ENCODE measurements at regions not wholly inside any gene's neighbourhood (a gene's known extent, or its start where the extent isn't known, plus 50 kb on each side); places are given as distances from the start of the nearest gene placed in this dataset.

DNA sequence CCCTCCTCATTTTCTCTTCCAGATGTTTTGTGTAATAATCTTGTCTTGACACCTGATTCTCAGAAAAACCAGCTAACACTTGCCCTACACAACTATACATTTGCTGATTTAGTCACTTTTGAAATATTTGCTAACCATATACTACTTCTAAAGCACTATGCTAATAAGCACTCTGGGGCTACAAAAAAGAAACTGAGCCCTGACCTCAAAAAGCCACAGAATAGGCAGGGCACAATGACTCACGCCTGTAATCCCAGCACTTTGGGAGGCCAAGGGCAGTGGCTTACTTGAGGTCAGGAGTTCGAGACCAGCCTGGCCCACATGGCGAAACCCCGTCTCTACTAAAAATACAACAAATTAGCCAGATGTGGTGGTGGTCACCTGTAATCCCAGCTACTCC lies 266.0 kb downstream of the RAD51AP2 start:
- Histone ChIP-seq H3K36me3 (ENCODE audit: insufficient read depth, low read length) (no peaks in the 10 kb centered on the region), H3K9ac (ENCODE audit: low read depth, low read length) (no peak overlapping the region), H3K4me1 (ENCODE audit: control insufficient read depth, insufficient read depth, low read length) (peaks cover 1% of the 10 kb centered on the region), H3K4me2 (ENCODE audit: low read length) (no peak overlapping the region), H3K4me3 (ENCODE audit: low read length) (no peak overlapping the region), H3K9me3 (replicated peaks; ENCODE audit: low read length) (no peaks in the 10 kb centered on the region), H3K27me3 (ENCODE audit: control insufficient read depth, insufficient read depth, low read length) (no peaks in the 10 kb centered on the region)

GRCh38 chr2:17251171-17251570 lies 267.1 kb downstream of the RAD51AP2 start:
- Histone ChIP-seq H3K4me1 (ENCODE audit: control insufficient read depth, insufficient read depth, low read length) (no peaks in the 10 kb centered on the region), H3K9me3 (replicated peaks; ENCODE audit: low read length) (no peaks in the 10 kb centered on the region), H3K4me3 (ENCODE audit: low read length) (no peak overlapping the region), H3K9ac (ENCODE audit: low read depth, low read length) (no peak overlapping the region), H3K4me2 (ENCODE audit: low read length) (no peak overlapping the region), H3K36me3 (ENCODE audit: insufficient read depth, low read length) (no peaks in the 10 kb centered on the region), H3K27me3 (ENCODE audit: control insufficient read depth, insufficient read depth, low read length) (no peaks in the 10 kb centered on the region)

- H3K27me3 ChIP-seq (ENCODE audit: control insufficient read depth, insufficient read depth, low read length) = no peaks in the 10 kb centered on the region
- H3K9me3 ChIP-seq (replicated peaks; ENCODE audit: low read length) = no peaks in the 10 kb centered on the region
- no peaks in the 10 kb centered on the region for H3K36me3 ChIP-seq (ENCODE audit: insufficient read depth, low read length)
- no peak overlapping the region for H3K4me2 ChIP-seq (ENCODE audit: low read length)
- H3K9ac ChIP-seq (ENCODE audit: low read depth, low read length) = no peak overlapping the region
- no peaks in the 10 kb centered on the region for H3K4me1 ChIP-seq (ENCODE audit: control insufficient read depth, insufficient read depth, low read length)
- no peak overlapping the region for H3K4me3 ChIP-seq (ENCODE audit: low read length)
Measured at GRCh38 chr2:17249249-17249648, 269.0 kb downstream of the RAD51AP2 start.

DNA sequence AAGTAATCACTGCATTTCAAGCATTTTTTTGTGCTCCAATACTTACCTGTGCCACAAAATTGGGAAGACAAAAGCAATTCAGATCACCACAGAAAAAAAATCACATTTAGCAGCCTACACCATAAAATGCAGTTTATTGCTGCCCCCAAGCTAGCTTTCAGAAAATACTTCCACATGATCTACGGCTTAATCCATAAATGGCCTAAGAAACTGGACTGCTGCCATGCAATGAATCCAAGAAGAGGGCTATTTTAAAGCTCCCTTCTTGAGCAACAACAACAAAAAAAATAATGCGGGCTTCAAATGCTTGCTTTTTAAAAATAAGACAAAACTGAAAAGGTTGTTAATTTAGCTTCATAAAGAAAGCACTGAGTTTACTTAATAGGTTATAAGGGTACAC lies 272.3 kb downstream of the RAD51AP2 start:
- no peak overlapping the region for H3K4me2 ChIP-seq (ENCODE audit: low read length)
- H3K4me3 ChIP-seq (ENCODE audit: low read length) = no peak overlapping the region
- no peaks in the 10 kb centered on the region for H3K27me3 ChIP-seq (ENCODE audit: control insufficient read depth, insufficient read depth, low read length)
- no peak overlapping the region for H3K9ac ChIP-seq (ENCODE audit: low read depth, low read length)
- no peaks in the 10 kb centered on the region for H3K9me3 ChIP-seq (replicated peaks; ENCODE audit: low read length)
- no peaks in the 10 kb centered on the region for H3K4me1 ChIP-seq (ENCODE audit: control insufficient read depth, insufficient read depth, low read length)
- no peaks in the 10 kb centered on the region for H3K36me3 ChIP-seq (ENCODE audit: insufficient read depth, low read length)

- no peaks in the 10 kb centered on the region for H3K36me3 ChIP-seq (ENCODE audit: insufficient read depth, low read length)
- no peaks in the 10 kb centered on the region for H3K4me1 ChIP-seq (ENCODE audit: control insufficient read depth, insufficient read depth, low read length)
- no peaks in the 10 kb centered on the region for H3K27me3 ChIP-seq (ENCODE audit: control insufficient read depth, insufficient read depth, low read length)
- no peak overlapping the region for H3K4me3 ChIP-seq (ENCODE audit: low read length)
- H3K4me2 ChIP-seq (ENCODE audit: low read length) = no peak overlapping the region
- no peak overlapping the region for H3K9ac ChIP-seq (ENCODE audit: low read depth, low read length)
- no peaks in the 10 kb centered on the region for H3K9me3 ChIP-seq (replicated peaks; ENCODE audit: low read length)
Measured at GRCh38 chr2:17242813-17243485, 275.3 kb downstream of the RAD51AP2 start.

DNA sequence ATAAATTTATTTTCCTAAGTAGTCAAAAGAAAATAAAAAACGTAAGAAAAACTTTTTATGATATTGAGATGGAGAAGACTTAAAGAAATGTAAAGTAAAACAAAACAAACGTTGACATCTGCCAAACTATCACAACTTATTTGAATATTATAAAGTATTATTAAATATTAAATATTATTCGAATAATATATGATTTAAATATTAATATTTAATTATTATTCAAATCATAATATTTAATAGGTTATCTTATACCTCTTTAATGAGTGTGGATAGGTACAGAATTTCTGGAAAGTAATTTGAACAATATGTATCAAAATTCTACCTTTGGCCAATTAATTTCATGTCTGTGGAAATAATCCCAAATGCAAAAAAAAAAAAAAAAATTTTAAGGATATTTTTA lies 278.7 kb downstream of the RAD51AP2 start:
- no peak overlapping the region for H3K4me2 ChIP-seq (ENCODE audit: low read length)
- H3K9me3 ChIP-seq (replicated peaks; ENCODE audit: low read length) = no peaks in the 10 kb centered on the region
- no peaks in the 10 kb centered on the region for H3K36me3 ChIP-seq (ENCODE audit: insufficient read depth, low read length)
- H3K4me3 ChIP-seq (ENCODE audit: low read length) = no peak overlapping the region
- H3K4me1 ChIP-seq (ENCODE audit: control insufficient read depth, insufficient read depth, low read length) = no peaks in the 10 kb centered on the region
- no peaks in the 10 kb centered on the region for H3K27me3 ChIP-seq (ENCODE audit: control insufficient read depth, insufficient read depth, low read length)
- H3K9ac ChIP-seq (ENCODE audit: low read depth, low read length) = no peak overlapping the region

DNA sequence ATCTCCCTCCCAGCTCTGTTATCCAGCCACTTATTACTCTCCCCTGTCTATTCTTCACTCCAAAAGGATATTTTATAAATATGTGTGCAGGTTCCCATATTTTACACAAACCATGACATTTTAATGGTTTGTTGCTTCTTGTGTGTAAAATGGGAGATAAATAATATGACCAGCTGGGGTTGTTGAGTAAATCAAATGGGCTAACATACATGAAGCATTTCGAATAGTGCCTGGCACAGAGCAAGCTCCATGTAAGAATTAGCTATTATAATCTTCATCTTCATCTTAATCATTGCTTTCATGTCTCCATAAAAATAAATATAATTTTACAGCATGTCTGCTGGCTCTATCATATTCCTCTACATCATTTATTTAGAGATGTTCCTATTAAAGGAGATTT lies 283.1 kb downstream of the RAD51AP2 start:
- no peak overlapping the region for H3K4me3 ChIP-seq (ENCODE audit: low read length)
- H3K27me3 ChIP-seq (ENCODE audit: control insufficient read depth, insufficient read depth, low read length) = no peaks in the 10 kb centered on the region
- H3K4me1 ChIP-seq (ENCODE audit: control insufficient read depth, insufficient read depth, low read length) = no peaks in the 10 kb centered on the region
- no peaks in the 10 kb centered on the region for H3K36me3 ChIP-seq (ENCODE audit: insufficient read depth, low read length)
- H3K4me2 ChIP-seq (ENCODE audit: low read length) = no peak overlapping the region
- H3K9me3 ChIP-seq (replicated peaks; ENCODE audit: low read length) = no peaks in the 10 kb centered on the region
- no peak overlapping the region for H3K9ac ChIP-seq (ENCODE audit: low read depth, low read length)

DNA sequence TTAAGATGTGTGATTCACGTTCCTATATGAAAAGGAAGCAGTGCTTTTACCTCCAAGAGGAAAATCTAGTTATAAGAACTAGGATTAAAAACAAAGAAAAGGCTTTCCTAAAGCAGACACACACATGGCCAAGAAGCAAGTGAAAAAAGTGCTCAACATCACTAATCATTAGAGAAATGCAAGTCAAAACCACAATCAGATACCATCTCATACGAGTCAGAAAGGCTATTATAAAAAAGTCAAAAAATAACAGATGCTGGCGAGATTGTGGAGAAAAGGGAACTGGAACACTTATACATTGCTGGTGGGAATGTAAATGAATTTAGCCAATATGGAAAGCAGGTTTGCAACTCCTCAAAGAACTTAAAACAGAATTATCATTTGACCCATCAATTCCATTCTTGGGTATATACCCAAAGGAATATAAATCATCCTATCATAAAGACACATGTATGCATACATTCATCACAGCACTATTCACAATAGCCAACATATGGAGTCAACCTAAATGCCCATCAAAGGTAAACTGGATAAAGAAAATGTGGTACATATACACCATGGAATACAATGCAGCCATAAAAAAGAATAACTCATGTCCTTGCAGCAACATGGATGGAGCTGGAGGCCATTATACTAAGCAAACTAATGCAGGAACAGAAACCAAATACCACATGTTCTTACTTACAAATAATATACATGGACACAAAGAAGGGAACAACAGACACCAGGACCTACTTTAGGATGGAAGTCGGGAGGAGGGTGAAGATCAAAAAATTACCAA lies 285.3 kb downstream of the RAD51AP2 start:
- H3K36me3 ChIP-seq (ENCODE audit: insufficient read depth, low read length) = no peaks in the 10 kb centered on the region
- H3K4me1 ChIP-seq (ENCODE audit: control insufficient read depth, insufficient read depth, low read length) = peaks cover 4% of the 10 kb centered on the region
- H3K9me3 ChIP-seq (replicated peaks; ENCODE audit: low read length) = no peaks in the 10 kb centered on the region
- H3K4me2 ChIP-seq (ENCODE audit: low read length) = no peak overlapping the region
- no peak overlapping the region for H3K4me3 ChIP-seq (ENCODE audit: low read length)
- no peaks in the 10 kb centered on the region for H3K27me3 ChIP-seq (ENCODE audit: control insufficient read depth, insufficient read depth, low read length)
- H3K9ac ChIP-seq (ENCODE audit: low read depth, low read length) = no peak overlapping the region

DNA sequence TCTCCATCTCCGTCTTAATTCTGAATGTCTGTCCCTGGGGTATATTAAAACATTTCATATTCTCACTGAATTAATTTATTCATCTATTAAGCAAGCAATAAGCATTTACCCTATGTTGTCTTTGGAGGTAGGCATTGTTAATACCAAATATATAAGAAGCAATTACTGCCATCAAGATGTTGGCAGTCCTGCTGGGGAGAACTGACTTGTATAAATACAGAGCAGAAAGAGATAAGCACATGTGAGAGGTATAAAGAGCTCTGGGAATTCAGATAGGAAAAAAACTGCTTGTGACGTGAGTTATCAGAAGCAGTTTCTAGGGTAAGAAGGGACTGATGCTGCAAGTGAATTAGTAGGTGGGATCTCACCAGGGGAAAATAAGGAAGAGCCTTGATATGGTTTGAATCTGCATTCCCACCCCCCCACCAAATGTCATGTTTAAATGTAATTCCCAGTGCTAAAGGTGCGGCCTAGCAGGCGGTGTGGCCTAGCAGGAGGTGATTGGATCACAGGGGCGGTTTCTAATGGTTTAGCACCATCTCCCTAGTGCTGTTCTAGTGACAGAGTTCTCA lies 286.8 kb downstream of the RAD51AP2 start:
- no peaks in the 10 kb centered on the region for H3K9me3 ChIP-seq (replicated peaks; ENCODE audit: low read length)
- H3K27me3 ChIP-seq (ENCODE audit: control insufficient read depth, insufficient read depth, low read length) = no peaks in the 10 kb centered on the region
- peaks cover 7% of the 10 kb centered on the region for H3K4me1 ChIP-seq (ENCODE audit: control insufficient read depth, insufficient read depth, low read length)
- no peak overlapping the region for H3K9ac ChIP-seq (ENCODE audit: low read depth, low read length)
- H3K4me2 ChIP-seq (ENCODE audit: low read length) = no peak overlapping the region
- no peak overlapping the region for H3K4me3 ChIP-seq (ENCODE audit: low read length)
- H3K36me3 ChIP-seq (ENCODE audit: insufficient read depth, low read length) = no peaks in the 10 kb centered on the region

DNA sequence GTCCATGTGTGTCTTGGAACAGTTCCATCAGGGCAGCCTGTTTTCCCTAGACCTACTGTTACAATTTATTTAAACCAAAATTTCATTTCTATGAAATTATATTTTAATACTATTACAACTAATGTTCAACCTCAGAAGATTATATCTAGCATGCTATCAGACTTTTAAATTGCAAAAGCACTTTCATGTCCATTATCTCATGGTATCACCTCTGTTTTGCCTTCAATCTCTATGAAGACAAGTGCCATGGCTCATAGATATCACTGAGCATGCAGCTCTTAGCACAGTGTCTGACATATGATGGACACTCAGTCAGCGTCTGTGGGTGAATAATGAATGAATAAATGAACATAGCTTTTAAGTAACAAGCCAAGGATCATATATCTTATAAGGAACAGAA lies 288.8 kb downstream of the RAD51AP2 start:
- Histone ChIP-seq H3K9ac (ENCODE audit: low read depth, low read length) (no peak overlapping the region), H3K9me3 (replicated peaks; ENCODE audit: low read length) (no peaks in the 10 kb centered on the region), H3K4me2 (ENCODE audit: low read length) (no peak overlapping the region), H3K27me3 (ENCODE audit: control insufficient read depth, insufficient read depth, low read length) (no peaks in the 10 kb centered on the region), H3K4me1 (ENCODE audit: control insufficient read depth, insufficient read depth, low read length) (peaks cover 7% of the 10 kb centered on the region), H3K36me3 (ENCODE audit: insufficient read depth, low read length) (no peaks in the 10 kb centered on the region), H3K4me3 (ENCODE audit: low read length) (no peak overlapping the region)

GRCh38 chr2:17228461-17228860 lies 289.8 kb downstream of the RAD51AP2 start:
- no peaks in the 10 kb centered on the region for H3K27me3 ChIP-seq (ENCODE audit: control insufficient read depth, insufficient read depth, low read length)
- H3K9me3 ChIP-seq (replicated peaks; ENCODE audit: low read length) = no peaks in the 10 kb centered on the region
- no peak overlapping the region for H3K9ac ChIP-seq (ENCODE audit: low read depth, low read length)
- H3K4me1 ChIP-seq (ENCODE audit: control insufficient read depth, insufficient read depth, low read length) = peaks cover 7% of the 10 kb centered on the region
- H3K36me3 ChIP-seq (ENCODE audit: insufficient read depth, low read length) = no peaks in the 10 kb centered on the region
- no peak overlapping the region for H3K4me3 ChIP-seq (ENCODE audit: low read length)
- no peak overlapping the region for H3K4me2 ChIP-seq (ENCODE audit: low read length)

GRCh38 chr2:17227856-17228255 lies 290.4 kb downstream of the RAD51AP2 start:
- Histone ChIP-seq H3K4me3 (ENCODE audit: low read length) (no peak overlapping the region), H3K36me3 (ENCODE audit: insufficient read depth, low read length) (no peaks in the 10 kb centered on the region), H3K4me1 (ENCODE audit: control insufficient read depth, insufficient read depth, low read length) (peaks cover 7% of the 10 kb centered on the region), H3K9ac (ENCODE audit: low read depth, low read length) (no peak overlapping the region), H3K4me2 (ENCODE audit: low read length) (no peak overlapping the region), H3K27me3 (ENCODE audit: control insufficient read depth, insufficient read depth, low read length) (no peaks in the 10 kb centered on the region), H3K9me3 (replicated peaks; ENCODE audit: low read length) (no peaks in the 10 kb centered on the region)
